ENCODE measurements at regions not wholly inside any gene's neighbourhood (a gene's known extent, or its start where the extent isn't known, plus 50 kb on each side); places are given as distances from the start of the nearest gene placed in this dataset.

- TF ChIP-seq, protein P1, sequence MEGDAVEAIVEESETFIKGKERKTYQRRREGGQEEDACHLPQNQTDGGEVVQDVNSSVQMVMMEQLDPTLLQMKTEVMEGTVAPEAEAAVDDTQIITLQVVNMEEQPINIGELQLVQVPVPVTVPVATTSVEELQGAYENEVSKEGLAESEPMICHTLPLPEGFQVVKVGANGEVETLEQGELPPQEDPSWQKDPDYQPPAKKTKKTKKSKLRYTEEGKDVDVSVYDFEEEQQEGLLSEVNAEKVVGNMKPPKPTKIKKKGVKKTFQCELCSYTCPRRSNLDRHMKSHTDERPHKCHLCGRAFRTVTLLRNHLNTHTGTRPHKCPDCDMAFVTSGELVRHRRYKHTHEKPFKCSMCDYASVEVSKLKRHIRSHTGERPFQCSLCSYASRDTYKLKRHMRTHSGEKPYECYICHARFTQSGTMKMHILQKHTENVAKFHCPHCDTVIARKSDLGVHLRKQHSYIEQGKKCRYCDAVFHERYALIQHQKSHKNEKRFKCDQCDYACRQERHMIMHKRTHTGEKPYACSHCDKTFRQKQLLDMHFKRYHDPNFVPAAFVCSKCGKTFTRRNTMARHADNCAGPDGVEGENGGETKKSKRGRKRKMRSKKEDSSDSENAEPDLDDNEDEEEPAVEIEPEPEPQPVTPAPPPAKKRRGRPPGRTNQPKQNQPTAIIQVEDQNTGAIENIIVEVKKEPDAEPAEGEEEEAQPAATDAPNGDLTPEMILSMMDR (IDR thresholded peaks at IDR 0.05; ENCODE audit: insufficient read depth, low read depth, low read length): no peak
- no peak for TF ChIP-seq EZH2 (IDR thresholded peaks at IDR 0.05; ENCODE audit: insufficient read depth, low read length)
- FAIRE-seq: no peak
- H3K9ac ChIP-seq (ENCODE audit: low read length): no peak overlapping the region
- H3K4me1 ChIP-seq (ENCODE audit: insufficient read depth, low read length): no peaks in the 10 kb centered on the region
- H3K4me3 ChIP-seq (ENCODE audit: insufficient read depth, low read depth, low read length): no peak overlapping the region
- H3K4me2 ChIP-seq (ENCODE audit: low read length): no peak overlapping the region
- no peaks in the 10 kb centered on the region for H3K9me3 ChIP-seq (ENCODE audit: insufficient read depth, low read depth, low read length)
- no peaks in the 10 kb centered on the region for H3K36me3 Mint-ChIP-seq (ENCODE audit: low read depth, unreplicated experiment)
- H3K27me3 ChIP-seq (ENCODE audit: insufficient read depth, low read length): no peaks in the 10 kb centered on the region
- H3K27me3 Mint-ChIP-seq (ENCODE audit: low read depth, unreplicated experiment): no peaks in the 10 kb centered on the region
- no peak overlapping the region for H3K27ac Mint-ChIP-seq (ENCODE audit: unreplicated experiment)
- no peak for DNase-seq (ENCODE audit: low read depth)
- no peak overlapping the region for H3K4me3 Mint-ChIP-seq (ENCODE audit: unreplicated experiment)
- H3K9me3 Mint-ChIP-seq (ENCODE audit: unreplicated experiment): no peaks in the 10 kb centered on the region
- no peaks in the 10 kb centered on the region for H3K79me2 ChIP-seq (ENCODE audit: insufficient read depth, low read length)
- H2AFZ ChIP-seq (ENCODE audit: low read depth, low read length): no peak overlapping the region
- H3K27ac ChIP-seq (ENCODE audit: low read depth, low read length): no peak overlapping the region
- H3K36me3 ChIP-seq (ENCODE audit: insufficient read depth, low read length): no peaks in the 10 kb centered on the region
- no peaks in the 10 kb centered on the region for H3K4me1 Mint-ChIP-seq (ENCODE audit: low read depth, unreplicated experiment)
- no peaks in the 10 kb centered on the region for H4K20me1 ChIP-seq (ENCODE audit: insufficient read depth, low read length)
Measured at GRCh38 chr13:70284371-70284770, 176.1 kb upstream of the KLHL1 start.

GRCh38 chr13:70275841-70276240 lies 167.6 kb upstream of the KLHL1 start:
- Histone ChIP-seq H3K79me2 (ENCODE audit: insufficient read depth, low read length) (no peaks in the 10 kb centered on the region), H3K9ac (ENCODE audit: low read length) (no peak overlapping the region), H3K4me2 (ENCODE audit: low read length) (no peak overlapping the region), H3K4me1 (ENCODE audit: insufficient read depth, low read length) (no peaks in the 10 kb centered on the region), H3K9me3 (ENCODE audit: insufficient read depth, low read depth, low read length) (no peaks in the 10 kb centered on the region), H3K27me3 (ENCODE audit: insufficient read depth, low read length) (no peaks in the 10 kb centered on the region), H4K20me1 (ENCODE audit: insufficient read depth, low read length) (no peaks in the 10 kb centered on the region), H3K36me3 (ENCODE audit: insufficient read depth, low read length) (no peaks in the 10 kb centered on the region), H2AFZ (ENCODE audit: low read depth, low read length) (no peak overlapping the region), H3K4me3 (ENCODE audit: insufficient read depth, low read depth, low read length) (no peak overlapping the region), H3K27ac (ENCODE audit: low read depth, low read length) (no peak overlapping the region)
- FAIRE-seq (no peak), DNase-seq (ENCODE audit: low read depth) (no peak)
- no peaks in the 10 kb centered on the region for H3K36me3 Mint-ChIP-seq (ENCODE audit: low read depth, unreplicated experiment)
- H3K27me3 Mint-ChIP-seq (ENCODE audit: low read depth, unreplicated experiment): no peaks in the 10 kb centered on the region
- H3K4me3 Mint-ChIP-seq (ENCODE audit: unreplicated experiment): no peak overlapping the region
- H3K9me3 Mint-ChIP-seq (ENCODE audit: unreplicated experiment): no peaks in the 10 kb centered on the region
- H3K27ac Mint-ChIP-seq (ENCODE audit: unreplicated experiment): no peak overlapping the region
- H3K4me1 Mint-ChIP-seq (ENCODE audit: low read depth, unreplicated experiment): no peaks in the 10 kb centered on the region
- TF ChIP-seq, protein P1 (IDR thresholded peaks at IDR 0.05; ENCODE audit: insufficient read depth, low read depth, low read length): no peak
- no peak for TF ChIP-seq EZH2 (IDR thresholded peaks at IDR 0.05; ENCODE audit: insufficient read depth, low read length)

GRCh38 chr13:70255406-70255991 lies 147.2 kb upstream of the KLHL1 start:
- Histone ChIP-seq H3K9me3 (ENCODE audit: insufficient read depth, low read depth, low read length) (peaks cover 4% of the 10 kb centered on the region), H2AFZ (ENCODE audit: low read depth, low read length) (no peak overlapping the region), H4K20me1 (ENCODE audit: insufficient read depth, low read length) (no peaks in the 10 kb centered on the region), H3K79me2 (ENCODE audit: insufficient read depth, low read length) (no peaks in the 10 kb centered on the region), H3K4me1 (ENCODE audit: insufficient read depth, low read length) (no peaks in the 10 kb centered on the region), H3K27me3 (ENCODE audit: insufficient read depth, low read length) (no peaks in the 10 kb centered on the region), H3K9ac (ENCODE audit: low read length) (no peak overlapping the region), H3K27ac (ENCODE audit: low read depth, low read length) (no peak overlapping the region), H3K4me3 (ENCODE audit: insufficient read depth, low read depth, low read length) (no peak overlapping the region), H3K36me3 (ENCODE audit: insufficient read depth, low read length) (no peaks in the 10 kb centered on the region), H3K4me2 (ENCODE audit: low read length) (no peak overlapping the region)
- H3K27ac Mint-ChIP-seq (ENCODE audit: unreplicated experiment): no peak overlapping the region
- no peaks in the 10 kb centered on the region for H3K27me3 Mint-ChIP-seq (ENCODE audit: low read depth, unreplicated experiment)
- no peaks in the 10 kb centered on the region for H3K36me3 Mint-ChIP-seq (ENCODE audit: low read depth, unreplicated experiment)
- DNase-seq (ENCODE audit: low read depth): no peak
- no peak for FAIRE-seq
- no peaks in the 10 kb centered on the region for H3K4me1 Mint-ChIP-seq (ENCODE audit: low read depth, unreplicated experiment)
- no peak overlapping the region for H3K4me3 Mint-ChIP-seq (ENCODE audit: unreplicated experiment)
- peaks cover 9% of the 10 kb centered on the region for H3K9me3 Mint-ChIP-seq (ENCODE audit: unreplicated experiment)
- TF ChIP-seq, protein P1 (IDR thresholded peaks at IDR 0.05; ENCODE audit: insufficient read depth, low read depth, low read length): no peak
- no peak for TF ChIP-seq EZH2 (IDR thresholded peaks at IDR 0.05; ENCODE audit: insufficient read depth, low read length)

Data from astrocyte (in vitro differentiated cells and primary cell).